Liver (tissue), 8 donors: ENCODE measurements at regions not wholly inside any gene's neighbourhood (a gene's known extent, or its start where the extent isn't known, plus 50 kb on each side); places are given as distances from the start of the nearest gene placed in this dataset.

Experiments used
- DNase-seq: peaks from one replicate; pipeline ENCODE4 v3.0.0-alpha.2; 2017; ENCODE audit warnings: low spot score
- H3K27ac ChIP-seq, 2 donors: one replicate each; pipeline ENCODE4 v1.7.0; 2013; ENCODE audit warnings: inconsistent platforms in 2 of 2, low read length in 2 of 2, control low read depth in 1 of 2, low read depth in 1 of 2, mild to moderate bottlenecking in 1 of 2
- H3K27me3 ChIP-seq, 4 donors: one replicate each; pipeline versions ENCODE4 v1.6.1 to v1.7.0; 2013; ENCODE audit warnings: low read length in 3 of 4, inconsistent platforms in 1 of 4, mild to moderate bottlenecking in 1 of 4, moderate library complexity in 1 of 4; ENCODE audit not compliant: control insufficient read depth in 4 of 4, insufficient read depth in 4 of 4
- H3K36me3 ChIP-seq, 4 donors: one replicate each; pipeline versions ENCODE4 v1.6.1 to v1.7.0; 2013; ENCODE audit warnings: low read length in 3 of 4, mild to moderate bottlenecking in 3 of 4, low read depth in 1 of 4, moderate library complexity in 1 of 4; ENCODE audit not compliant: control insufficient read depth in 4 of 4, insufficient read depth in 3 of 4
- H3K4me1 ChIP-seq, 4 donors: one replicate each; pipeline versions ENCODE4 v1.6.1 to v1.7.0; 2013; ENCODE audit warnings: low read length in 3 of 4, mild to moderate bottlenecking in 3 of 4, moderate library complexity in 1 of 4; ENCODE audit not compliant: control insufficient read depth in 4 of 4, insufficient read depth in 4 of 4
- H3K4me3 ChIP-seq, 3 donors: one replicate each; pipeline versions ENCODE4 v1.6.1 to v1.7.0; 2013; ENCODE audit warnings: low read length in 3 of 3, control low read depth in 1 of 3, low read depth in 1 of 3, mild to moderate bottlenecking in 1 of 3
- H3K9ac ChIP-seq, 2 donors: one replicate each; pipeline ENCODE4 v1.7.0; 2013; ENCODE audit warnings: low read length in 2 of 2, mild to moderate bottlenecking in 2 of 2, moderate library complexity in 2 of 2, control low read depth in 1 of 2, low read depth in 1 of 2
- H3K9me3 ChIP-seq, 4 donors: one replicate each; pipeline versions ENCODE4 v1.6.1 to v1.7.0; 2013; ENCODE audit warnings: low read length in 3 of 4; ENCODE audit not compliant: control insufficient read depth in 4 of 4
- CTCF ChIP-seq: fragments of 150-350 bp; IDR thresholded peaks from 2 replicates; pipeline ENCODE4 v1.5.1; 2017; ENCODE audit warnings: improper control_type of control experiment, low read depth, low read length; ENCODE audit not compliant: missing input control
- FOXA1 ChIP-seq: IDR thresholded peaks from 2 replicates; pipeline ENCODE4 v1.6.1; 2016; ENCODE audit warnings: antibody characterized with exemption
- FOXA2 ChIP-seq: IDR thresholded peaks from 2 replicates; pipeline ENCODE4 v1.6.1; 2016; ENCODE audit warnings: antibody characterized with exemption
- GABPA ChIP-seq, 2 donors: IDR thresholded peaks in 1 of 2; conservative IDR thresholded peaks in 1 of 2; 2 replicates each; pipeline ENCODE4 v1.6.1; 2016; ENCODE audit warnings: antibody characterized with exemption in 2 of 2, mild to moderate bottlenecking in 1 of 2, moderate library complexity in 1 of 2
- HNF4A ChIP-seq, 2 donors: conservative IDR thresholded peaks; 2 replicates each; pipeline ENCODE4 v1.6.1; 2016; ENCODE audit warnings: antibody characterized with exemption in 2 of 2, mild to moderate bottlenecking in 2 of 2
- HNF4G ChIP-seq: IDR thresholded peaks from 2 replicates; pipeline ENCODE4 v1.6.1; 2016; ENCODE audit warnings: antibody characterized with exemption
- MAX ChIP-seq: IDR thresholded peaks from 2 replicates; pipeline ENCODE4 v1.6.1; 2016; ENCODE audit warnings: antibody characterized with exemption
- NR2F2 ChIP-seq: IDR thresholded peaks from 2 replicates; pipeline ENCODE4 v1.6.1; 2016; ENCODE audit warnings: antibody characterized with exemption
- RAD21 ChIP-seq, 2 donors: IDR thresholded peaks; 2 replicates each; pipeline ENCODE4 v1.6.1; 2016; ENCODE audit warnings: antibody characterized with exemption in 2 of 2, mild to moderate bottlenecking in 2 of 2
- RXRA ChIP-seq, 2 donors: IDR thresholded peaks; 2 replicates each; pipeline ENCODE4 v1.6.1; 2017 to 2018; ENCODE audit warnings: antibody characterized with exemption in 2 of 2, mild to moderate bottlenecking in 1 of 2
- SP1 ChIP-seq: IDR thresholded peaks from 2 replicates; pipeline ENCODE4 v1.6.1; 2018; ENCODE audit warnings: antibody characterized with exemption, mild to moderate bottlenecking
- TAF1 ChIP-seq: conservative IDR thresholded peaks from 2 replicates; pipeline ENCODE4 v1.6.1; 2016; ENCODE audit warnings: antibody characterized with exemption, mild to moderate bottlenecking
- YY1 ChIP-seq: IDR thresholded peaks from 2 replicates; pipeline ENCODE4 v1.6.1; 2016; ENCODE audit warnings: antibody characterized with exemption, mild to moderate bottlenecking
- ZBTB33 ChIP-seq: IDR thresholded peaks from 2 replicates; pipeline ENCODE4 v1.6.1; 2016; ENCODE audit warnings: antibody characterized with exemption
- WGBS: extraction: QIAGEN DNeasy Blood & Tissue Kit; methylation state at CpG from one replicate; pipeline ENCODE4 v1.1.7; 2013; 5-methylcytosine and 5-hydroxymethylcytosine counted together
- TF ChIP-seq, protein P1 (sequence below): IDR thresholded peaks from 2 replicates; pipeline ENCODE4 v1.6.1; 2016; ENCODE audit warnings: antibody characterized with exemption
- TF ChIP-seq, protein P2 (sequence below): IDR thresholded peaks from 2 replicates; pipeline ENCODE4 v1.6.1; 2016; ENCODE audit warnings: antibody characterized with exemption, mild to moderate bottlenecking
- donor health status: healthy.
- donor health status: healthy.
- donor health status: healthy.
- donor health status: healthy.
- donor health status: healthy.

GRCh38 chr1:63223426-63223825 is 98.9 kb upstream of the FOXD3 start:
- Histone ChIP-seq H3K27ac (no peak overlapping the region), H3K4me1 (no peaks in the 10 kb centered on the region), H3K4me3 (no peak overlapping the region), H3K9me3 (no peaks in the 10 kb centered on the region), H3K27me3 (no peaks in the 10 kb centered on the region), H3K9ac (no peak overlapping the region), H3K36me3 (no peaks in the 10 kb centered on the region)
- DNase-seq = no peak
- no peak for TF ChIP-seq FOXA2
- no peak for TF ChIP-seq RXRA (IDR thresholded peaks at IDR 0.05)
- TF ChIP-seq HNF4A (conservative IDR thresholded peaks at IDR 0.05) = no peak
- 53% methylated on average over 4 of the region's 4 CpGs for WGBS

- H3K4me3 ChIP-seq = no peak overlapping the region
- TF ChIP-seq ZBTB33 (no peak), MAX (no peak), GABPA (IDR thresholded peaks at IDR 0.05 in 1 of 2, conservative IDR thresholded peaks at IDR 0.05 in 1 of 2) (no peak), HNF4A (conservative IDR thresholded peaks at IDR 0.05) (no peak), CTCF (no peak), HNF4G (no peak), NR2F2 (no peak), SP1 (no peak), FOXA2 (no peak), RXRA (IDR thresholded peaks at IDR 0.05) (no peak), FOXA1 (no peak), RAD21 (IDR thresholded peaks at IDR 0.05) (no peak), TAF1 (no peak), YY1 (no peak)
- TF ChIP-seq, protein P1, sequence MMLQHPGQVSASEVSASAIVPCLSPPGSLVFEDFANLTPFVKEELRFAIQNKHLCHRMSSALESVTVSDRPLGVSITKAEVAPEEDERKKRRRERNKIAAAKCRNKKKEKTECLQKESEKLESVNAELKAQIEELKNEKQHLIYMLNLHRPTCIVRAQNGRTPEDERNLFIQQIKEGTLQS = no peak
- TF ChIP-seq, protein P2, sequence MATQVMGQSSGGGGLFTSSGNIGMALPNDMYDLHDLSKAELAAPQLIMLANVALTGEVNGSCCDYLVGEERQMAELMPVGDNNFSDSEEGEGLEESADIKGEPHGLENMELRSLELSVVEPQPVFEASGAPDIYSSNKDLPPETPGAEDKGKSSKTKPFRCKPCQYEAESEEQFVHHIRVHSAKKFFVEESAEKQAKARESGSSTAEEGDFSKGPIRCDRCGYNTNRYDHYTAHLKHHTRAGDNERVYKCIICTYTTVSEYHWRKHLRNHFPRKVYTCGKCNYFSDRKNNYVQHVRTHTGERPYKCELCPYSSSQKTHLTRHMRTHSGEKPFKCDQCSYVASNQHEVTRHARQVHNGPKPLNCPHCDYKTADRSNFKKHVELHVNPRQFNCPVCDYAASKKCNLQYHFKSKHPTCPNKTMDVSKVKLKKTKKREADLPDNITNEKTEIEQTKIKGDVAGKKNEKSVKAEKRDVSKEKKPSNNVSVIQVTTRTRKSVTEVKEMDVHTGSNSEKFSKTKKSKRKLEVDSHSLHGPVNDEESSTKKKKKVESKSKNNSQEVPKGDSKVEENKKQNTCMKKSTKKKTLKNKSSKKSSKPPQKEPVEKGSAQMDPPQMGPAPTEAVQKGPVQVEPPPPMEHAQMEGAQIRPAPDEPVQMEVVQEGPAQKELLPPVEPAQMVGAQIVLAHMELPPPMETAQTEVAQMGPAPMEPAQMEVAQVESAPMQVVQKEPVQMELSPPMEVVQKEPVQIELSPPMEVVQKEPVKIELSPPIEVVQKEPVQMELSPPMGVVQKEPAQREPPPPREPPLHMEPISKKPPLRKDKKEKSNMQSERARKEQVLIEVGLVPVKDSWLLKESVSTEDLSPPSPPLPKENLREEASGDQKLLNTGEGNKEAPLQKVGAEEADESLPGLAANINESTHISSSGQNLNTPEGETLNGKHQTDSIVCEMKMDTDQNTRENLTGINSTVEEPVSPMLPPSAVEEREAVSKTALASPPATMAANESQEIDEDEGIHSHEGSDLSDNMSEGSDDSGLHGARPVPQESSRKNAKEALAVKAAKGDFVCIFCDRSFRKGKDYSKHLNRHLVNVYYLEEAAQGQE = no peak
- no peaks in the 10 kb centered on the region for H3K4me1 ChIP-seq
- WGBS = 93% methylated on average over 3 of the region's 3 CpGs
- H3K27me3 ChIP-seq = no peaks in the 10 kb centered on the region
- H3K36me3 ChIP-seq = no peaks in the 10 kb centered on the region
- DNase-seq = no peak
- H3K9me3 ChIP-seq = peaks cover 0 to 3% (median 0%) of the 10 kb centered on the region in 4 donors
- no peak overlapping the region for H3K27ac ChIP-seq
- no peak overlapping the region for H3K9ac ChIP-seq
Measured at GRCh38 chr1:63230722-63231121, 91.6 kb upstream of the FOXD3 start.
